CD14-positive monocyte (primary cell): ENCODE measurements at regions not wholly inside any gene's neighbourhood (a gene's known extent, or its start where the extent isn't known, plus 50 kb on each side); places are given as distances from the start of the nearest gene placed in this dataset.
A peak's percentile ranks its signal among the peaks of the same experiment; 100 is the strongest.

Experiments
- DNase-seq, 3 donors: peaks; one replicate each; pipeline ENCODE4 v3.0.0-alpha.2; 2011 to 2022
- H2AFZ ChIP-seq: 2 replicates; pipeline ENCODE4 v1.6.0; 2012; ENCODE audit warnings: mild to moderate bottlenecking, low read depth, low read length, inconsistent platforms; ENCODE audit not compliant: insufficient read depth, poor library complexity, severe bottlenecking
- H3K27ac ChIP-seq, 2 donors: 1 replicate in 1 of 2; 2 replicates in 1 of 2; pipeline ENCODE4 v1.5.1; 2012 to 2013; ENCODE audit warnings: low read length in 2 of 2, control low read depth in 1 of 2, inconsistent platforms in 1 of 2, low read depth in 1 of 2, mild to moderate bottlenecking in 1 of 2
- H3K27me3 ChIP-seq, 2 donors: one replicate each; pipeline versions ENCODE4 v1.6.0 to v1.6.1; 2011 to 2013; ENCODE audit warnings: low read length in 2 of 2; ENCODE audit not compliant: control insufficient read depth in 2 of 2, insufficient read depth in 2 of 2
- H3K36me3 ChIP-seq, 2 donors: replicated peaks in 1 of 2; 1 replicate in 1 of 2; 2 replicates in 1 of 2; pipeline versions ENCODE4 v1.5.1 to v1.6.1; 2012 to 2013; ENCODE audit warnings: low read length in 2 of 2, control low read depth in 1 of 2, inconsistent platforms in 1 of 2, mild to moderate bottlenecking in 1 of 2; ENCODE audit not compliant: insufficient read depth in 2 of 2, control insufficient read depth in 1 of 2
- H3K4me1 ChIP-seq, 2 donors: 1 replicate in 1 of 2; 2 replicates in 1 of 2; pipeline versions ENCODE4 v1.5.1 to v1.6.1; 2012 to 2013; ENCODE audit warnings: low read length in 2 of 2, control low read depth in 1 of 2, inconsistent platforms in 1 of 2, mild to moderate bottlenecking in 1 of 2, moderate library complexity in 1 of 2; ENCODE audit not compliant: insufficient read depth in 2 of 2, control insufficient read depth in 1 of 2
- H3K4me2 ChIP-seq: replicated peaks from 2 replicates; pipeline ENCODE3; 2012; ENCODE audit warnings: low read length, moderate library complexity, mild to moderate bottlenecking; ENCODE audit not compliant: poor library complexity, severe bottlenecking; ENCODE audit errors: extremely low read depth
- H3K4me3 ChIP-seq, 3 experiments: fragments of 200-600 bp in 1 of 3; sonication (generic) in 1 of 3; replicated peaks in 1 of 3; 1 replicate in 2 of 3; 2 replicates in 1 of 3; pipeline ENCODE4 v1.5.1; 2011 to 2013; ENCODE audit warnings: low read length in 3 of 3, mild to moderate bottlenecking in 3 of 3, control low read depth in 2 of 3, low read depth in 2 of 3, inconsistent platforms in 1 of 3, moderate library complexity in 1 of 3
- H3K79me2 ChIP-seq: 2 replicates; pipeline ENCODE4 v1.6.0; 2012; ENCODE audit warnings: mild to moderate bottlenecking, control low read depth, inconsistent platforms, low read length, moderate library complexity; ENCODE audit not compliant: insufficient read depth
- H3K9ac ChIP-seq: 2 replicates; pipeline ENCODE4 v1.6.0; 2017; ENCODE audit warnings: low read length, mild to moderate bottlenecking; ENCODE audit not compliant: insufficient read depth, poor library complexity, severe bottlenecking
- H3K9me3 ChIP-seq, 2 donors: replicated peaks in 1 of 2; 1 replicate in 1 of 2; 2 replicates in 1 of 2; pipeline versions ENCODE4 v1.5.1 to v1.6.1; 2012 to 2013; ENCODE audit warnings: low read length in 2 of 2, control low read depth in 1 of 2; ENCODE audit not compliant: control insufficient read depth in 1 of 2, insufficient read depth in 1 of 2
- H4K20me1 ChIP-seq: 2 replicates; pipeline ENCODE4 v1.6.0; 2012; ENCODE audit warnings: mild to moderate bottlenecking, low read length, control low read depth, moderate library complexity; ENCODE audit not compliant: insufficient read depth
- H3K27ac Mint-ChIP-seq, 7 donors: one replicate each; pipeline ENCODE4 v1.8.0; 2020; ENCODE audit warnings: mild to moderate bottlenecking in 7 of 7, mixed read lengths in 7 of 7, moderate library complexity in 6 of 7, inconsistent platforms in 2 of 7
- H3K27me3 Mint-ChIP-seq, 3 donors: one replicate each; pipeline ENCODE4 v1.8.0; 2021 to 2022; ENCODE audit warnings: low read depth in 3 of 3, mild to moderate bottlenecking in 3 of 3, mixed read lengths in 3 of 3, moderate library complexity in 3 of 3, inconsistent platforms in 1 of 3
- H3K36me3 Mint-ChIP-seq, 2 donors: one replicate each; pipeline ENCODE4 v1.8.0; 2020; ENCODE audit warnings: mixed read lengths in 2 of 2, inconsistent platforms in 1 of 2, mild to moderate bottlenecking in 1 of 2
- H3K4me1 Mint-ChIP-seq: one replicate; pipeline ENCODE4 v1.8.0; 2020; ENCODE audit warnings: mild to moderate bottlenecking, mixed read lengths
- H3K4me3 Mint-ChIP-seq, 2 donors: one replicate each; pipeline ENCODE4 v1.8.0; 2020; ENCODE audit warnings: mild to moderate bottlenecking in 2 of 2, mixed read lengths in 2 of 2, moderate library complexity in 1 of 2
- H3K9me3 Mint-ChIP-seq, 7 donors: one replicate each; pipeline ENCODE4 v1.8.0; 2020 to 2022; ENCODE audit warnings: mixed read lengths in 7 of 7, mild to moderate bottlenecking in 6 of 7, moderate library complexity in 6 of 7, inconsistent platforms in 2 of 7
- CTCF ChIP-seq: fragments of 200-600 bp; IDR thresholded peaks from one replicate; pipeline ENCODE4 v1.8.0; 2022; ENCODE audit warnings: antibody characterized with exemption, mild to moderate bottlenecking
- WGBS: methylation state at CpG from one replicate; pipeline ENCODE4 v1.1.5; 2013; ENCODE audit warnings: missing lambda C conversion rate; ENCODE audit not compliant: insufficient coverage; 5-methylcytosine and 5-hydroxymethylcytosine counted together
- intact Hi-C, 2 donors: fragments of 100-400 bp; cut with micrococcal nuclease; formaldehyde crosslinking; loops; one replicate each; pipeline versions ENCODE4 v1.15.0 to v1.15.1; 2023

DNA sequence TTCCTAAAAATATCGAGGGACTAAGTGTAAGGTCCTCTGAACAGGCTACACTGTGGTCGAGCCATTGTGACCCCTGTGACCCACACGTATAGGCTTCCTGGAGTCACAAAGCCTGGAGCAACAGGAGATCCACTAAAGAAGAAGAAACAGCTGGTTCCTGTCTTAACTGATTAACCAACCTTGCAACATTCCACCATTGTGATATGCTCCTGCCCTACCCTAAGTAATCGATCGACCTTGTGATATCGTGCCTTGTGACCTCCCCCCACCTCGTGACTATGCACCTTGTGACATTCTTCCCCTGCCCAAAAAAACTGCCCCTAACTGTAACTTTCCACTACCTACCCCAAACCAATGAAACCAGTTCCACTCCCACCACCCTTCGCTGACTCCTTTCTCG, 304.6 kb upstream of the FAM78B start:
- Mint-ChIP-seq H3K27me3 (peaks cover 2 to 3% (median 3%) of the 10 kb centered on the region in 3 donors), H3K9me3 (peaks cover 0 to 3% (median 2%) of the 10 kb centered on the region in 7 donors), H3K36me3 (no peaks in the 10 kb centered on the region), H3K27ac (no peak overlapping the region), H3K4me3 (no peak overlapping the region), H3K4me1 (no peaks in the 10 kb centered on the region)
- Histone ChIP-seq H3K4me3 (no peak overlapping the region), H3K4me1 (no peaks in the 10 kb centered on the region), H3K9ac (no peak overlapping the region), H3K4me2 (no peak overlapping the region), H3K9me3 (no peaks in the 10 kb centered on the region), H3K36me3 (no peaks in the 10 kb centered on the region), H4K20me1 (no peaks in the 10 kb centered on the region), H3K27me3 (no peaks in the 10 kb centered on the region), H3K79me2 (no peaks in the 10 kb centered on the region), H3K27ac (no peak overlapping the region), H2AFZ (no peak overlapping the region)
- no peak for DNase-seq
- TF ChIP-seq CTCF = no peak
- WGBS = 58% methylated on average over 6 of the region's 9 CpGs
- intact Hi-C loops = no loop called here

GRCh38 chr1:166479052-166479631, 312.3 kb upstream of the FAM78B start:
- Histone ChIP-seq H3K36me3 (no peaks in the 10 kb centered on the region), H3K4me3 (no peak overlapping the region), H3K27ac (no peak overlapping the region), H3K4me1 (no peaks in the 10 kb centered on the region), H3K9ac (no peak overlapping the region), H4K20me1 (no peaks in the 10 kb centered on the region), H3K9me3 (no peaks in the 10 kb centered on the region), H3K4me2 (no peak overlapping the region), H3K79me2 (no peaks in the 10 kb centered on the region), H2AFZ (no peak overlapping the region), H3K27me3 (no peaks in the 10 kb centered on the region)
- no peak overlapping the region for H3K4me3 Mint-ChIP-seq
- H3K9me3 Mint-ChIP-seq = no peaks in the 10 kb centered on the region
- no peaks in the 10 kb centered on the region for H3K36me3 Mint-ChIP-seq
- peaks cover 0 to 2% (median 2%) of the 10 kb centered on the region in 3 donors for H3K27me3 Mint-ChIP-seq
- H3K4me1 Mint-ChIP-seq = no peaks in the 10 kb centered on the region
- DNase-seq = peak; percentile 23 to 46 (median 42)
- intact Hi-C loops = no loop called here
- peak; percentile 90 for TF ChIP-seq CTCF
- WGBS = no CpG with 5 or more reads among the region's 2 CpGs
- no peak overlapping the region for H3K27ac Mint-ChIP-seq
